ENCODE measurements at regions not wholly inside any gene's neighbourhood (a gene's known extent, or its start where the extent isn't known, plus 50 kb on each side); places are given as distances from the start of the nearest gene placed in this dataset.

DNA sequence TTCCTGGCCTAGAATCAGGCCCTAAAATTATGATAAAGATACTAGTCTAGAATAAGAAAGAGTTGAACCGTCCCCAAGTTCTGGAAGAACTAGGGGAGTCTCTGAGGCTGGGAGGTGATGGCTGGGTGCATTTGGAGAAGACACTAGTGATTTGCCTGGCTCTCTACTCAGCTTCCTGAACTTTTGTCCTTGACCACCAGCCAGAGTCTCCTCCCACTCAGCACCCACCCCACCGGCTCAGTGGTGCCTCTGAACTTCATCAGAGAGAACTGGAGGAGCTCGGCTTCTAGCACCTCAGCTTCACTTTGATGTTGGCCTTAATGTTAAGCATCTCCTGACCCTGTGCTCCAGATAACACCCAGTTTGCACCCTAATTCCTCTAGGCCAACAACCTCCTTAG lies 73.0 kb downstream of the PERP start:
- TF ChIP-seq, protein P1, sequence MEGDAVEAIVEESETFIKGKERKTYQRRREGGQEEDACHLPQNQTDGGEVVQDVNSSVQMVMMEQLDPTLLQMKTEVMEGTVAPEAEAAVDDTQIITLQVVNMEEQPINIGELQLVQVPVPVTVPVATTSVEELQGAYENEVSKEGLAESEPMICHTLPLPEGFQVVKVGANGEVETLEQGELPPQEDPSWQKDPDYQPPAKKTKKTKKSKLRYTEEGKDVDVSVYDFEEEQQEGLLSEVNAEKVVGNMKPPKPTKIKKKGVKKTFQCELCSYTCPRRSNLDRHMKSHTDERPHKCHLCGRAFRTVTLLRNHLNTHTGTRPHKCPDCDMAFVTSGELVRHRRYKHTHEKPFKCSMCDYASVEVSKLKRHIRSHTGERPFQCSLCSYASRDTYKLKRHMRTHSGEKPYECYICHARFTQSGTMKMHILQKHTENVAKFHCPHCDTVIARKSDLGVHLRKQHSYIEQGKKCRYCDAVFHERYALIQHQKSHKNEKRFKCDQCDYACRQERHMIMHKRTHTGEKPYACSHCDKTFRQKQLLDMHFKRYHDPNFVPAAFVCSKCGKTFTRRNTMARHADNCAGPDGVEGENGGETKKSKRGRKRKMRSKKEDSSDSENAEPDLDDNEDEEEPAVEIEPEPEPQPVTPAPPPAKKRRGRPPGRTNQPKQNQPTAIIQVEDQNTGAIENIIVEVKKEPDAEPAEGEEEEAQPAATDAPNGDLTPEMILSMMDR (IDR thresholded peaks at IDR 0.05; ENCODE audit: borderline replicate concordance, extremely low read depth, insufficient read depth): no peak
- no peak overlapping the region for H3K27ac ChIP-seq (ENCODE audit: low read depth in 2 of 2, low read length in 2 of 2)

DNA sequence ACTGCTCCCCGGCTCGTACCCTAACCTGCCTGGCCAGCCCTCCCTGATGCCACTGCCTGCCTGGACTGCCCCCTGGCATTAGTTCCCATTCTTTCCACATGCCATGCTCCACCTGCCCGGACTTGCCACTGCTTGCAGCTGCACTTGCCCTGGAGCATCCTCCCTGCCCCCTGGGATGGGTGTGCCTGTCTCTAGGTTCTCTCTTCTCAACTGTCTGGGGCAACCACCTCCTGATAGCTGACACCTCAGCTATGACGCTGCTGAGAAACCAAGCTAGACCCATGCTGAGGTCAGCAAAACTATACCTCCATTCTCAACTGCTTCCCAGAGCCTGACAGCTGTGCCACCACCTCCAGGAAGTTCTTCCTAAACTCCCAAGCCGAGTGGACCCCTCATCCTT lies 72.1 kb downstream of the PERP start:
- TF ChIP-seq, protein P1 (IDR thresholded peaks at IDR 0.05; ENCODE audit: borderline replicate concordance, extremely low read depth, insufficient read depth): no peak
- no peak for FAIRE-seq
- H3K36me3 ChIP-seq (ENCODE audit: control insufficient read depth in 2 of 3, insufficient read depth in 3 of 3, low read length in 3 of 3): no peaks in the 10 kb centered on the region
- no peaks in the 10 kb centered on the region for H3K27me3 ChIP-seq (ENCODE audit: control insufficient read depth, insufficient read depth, low read length)
- no peak overlapping the region for H3K27ac ChIP-seq (ENCODE audit: low read depth in 2 of 2, low read length in 2 of 2)
- H3K4me3 ChIP-seq (ENCODE audit: low read length in 3 of 3): no peak overlapping the region
- intact Hi-C loops (cut with DNase I): no loop called here
- no peak for DNase-seq
- H3K4me1 ChIP-seq (ENCODE audit: control insufficient read depth in 2 of 3, insufficient read depth in 2 of 3, low read depth in 1 of 3, low read length in 3 of 3): no peaks in the 10 kb centered on the region
- no peak overlapping the region for H3K9ac ChIP-seq (ENCODE audit: low read length in 3 of 3)
- H3K9me3 ChIP-seq (ENCODE audit: control insufficient read depth in 2 of 3, insufficient read depth in 1 of 3, low read length in 3 of 3): no peaks in the 10 kb centered on the region

More for the DNA sequence above, 73.0 kb downstream of the PERP start:
- H3K4me3 ChIP-seq (ENCODE audit: low read length in 3 of 3): no peak overlapping the region
- DNase-seq (no peak), FAIRE-seq (no peak)
- H3K9me3 ChIP-seq (ENCODE audit: control insufficient read depth in 2 of 3, insufficient read depth in 1 of 3, low read length in 3 of 3): no peaks in the 10 kb centered on the region
- intact Hi-C loops (cut with DNase I): no loop called here
- H3K4me1 ChIP-seq (ENCODE audit: control insufficient read depth in 2 of 3, insufficient read depth in 2 of 3, low read depth in 1 of 3, low read length in 3 of 3): no peaks in the 10 kb centered on the region
- H3K27me3 ChIP-seq (ENCODE audit: control insufficient read depth, insufficient read depth, low read length): no peaks in the 10 kb centered on the region
- no peaks in the 10 kb centered on the region for H3K36me3 ChIP-seq (ENCODE audit: control insufficient read depth in 2 of 3, insufficient read depth in 3 of 3, low read length in 3 of 3)
- H3K9ac ChIP-seq (ENCODE audit: low read length in 3 of 3): no peak overlapping the region

DNA sequence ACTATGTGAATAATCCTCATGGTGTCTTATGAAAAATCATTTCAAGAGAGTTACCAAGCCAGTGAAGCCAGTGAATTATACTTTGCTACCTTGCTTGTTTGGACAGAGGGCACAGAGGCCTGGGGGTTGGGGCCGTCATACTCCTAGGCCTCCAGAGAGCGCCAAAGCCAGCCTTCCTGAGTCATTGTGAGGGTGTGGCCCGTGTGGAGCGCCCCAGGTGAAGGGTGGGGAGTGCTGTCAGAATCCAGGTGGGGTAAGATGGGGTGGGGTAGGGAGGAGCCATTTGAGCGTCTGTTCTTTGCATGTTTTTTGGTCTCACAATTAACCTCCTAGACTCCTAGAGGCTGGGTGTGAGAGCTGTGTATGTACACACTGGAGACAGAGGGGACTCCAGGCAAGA lies 71.1 kb downstream of the PERP start:
- TF ChIP-seq, protein P1 (IDR thresholded peaks at IDR 0.05; ENCODE audit: borderline replicate concordance, extremely low read depth, insufficient read depth): no peak
- Histone ChIP-seq H3K4me3 (ENCODE audit: low read length in 3 of 3) (no peak overlapping the region), H3K27me3 (ENCODE audit: control insufficient read depth, insufficient read depth, low read length) (no peaks in the 10 kb centered on the region), H3K4me1 (ENCODE audit: control insufficient read depth in 2 of 3, insufficient read depth in 2 of 3, low read depth in 1 of 3, low read length in 3 of 3) (no peaks in the 10 kb centered on the region), H3K9me3 (ENCODE audit: control insufficient read depth in 2 of 3, insufficient read depth in 1 of 3, low read length in 3 of 3) (no peaks in the 10 kb centered on the region), H3K36me3 (ENCODE audit: control insufficient read depth in 2 of 3, insufficient read depth in 3 of 3, low read length in 3 of 3) (no peaks in the 10 kb centered on the region), H3K9ac (ENCODE audit: low read length in 3 of 3) (no peak overlapping the region), H3K27ac (ENCODE audit: low read depth in 2 of 2, low read length in 2 of 2) (no peak overlapping the region)
- FAIRE-seq (no peak), DNase-seq (no peak)
- intact Hi-C loops (cut with DNase I): no loop called here

DNA sequence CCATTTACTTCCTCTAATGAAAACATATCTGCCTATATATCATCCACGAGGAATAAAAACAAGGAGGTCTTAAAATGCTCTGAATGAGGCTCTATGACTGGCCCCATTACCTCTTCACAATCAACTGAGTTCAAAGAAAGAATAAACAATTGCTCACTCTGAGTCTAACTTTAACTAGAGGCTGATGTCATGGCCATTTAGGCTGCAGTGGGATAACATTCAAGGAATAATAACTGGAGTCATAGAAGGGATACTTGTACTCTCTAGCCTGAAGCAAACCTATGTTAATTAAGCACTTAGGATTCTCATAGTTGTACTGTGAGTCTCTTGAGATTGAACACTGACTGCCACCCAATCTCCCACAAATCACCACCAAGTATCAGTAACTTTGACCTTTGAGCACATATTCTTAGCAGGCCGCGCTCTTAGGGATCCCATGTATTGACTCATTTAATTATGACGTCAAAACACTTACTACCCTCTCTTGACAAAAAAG lies 70.2 kb downstream of the PERP start:
- H3K9me3 ChIP-seq (ENCODE audit: control insufficient read depth in 2 of 3, insufficient read depth in 1 of 3, low read length in 3 of 3): no peaks in the 10 kb centered on the region
- TF ChIP-seq, protein P1 (IDR thresholded peaks at IDR 0.05; ENCODE audit: borderline replicate concordance, extremely low read depth, insufficient read depth): no peak
- no peak overlapping the region for H3K27ac ChIP-seq (ENCODE audit: low read depth in 2 of 2, low read length in 2 of 2)
- no peak overlapping the region for H3K4me3 ChIP-seq (ENCODE audit: low read length in 3 of 3)
- intact Hi-C loops (cut with DNase I): no loop called here
- no peaks in the 10 kb centered on the region for H3K4me1 ChIP-seq (ENCODE audit: control insufficient read depth in 2 of 3, insufficient read depth in 2 of 3, low read depth in 1 of 3, low read length in 3 of 3)
- no peak for FAIRE-seq
- no peaks in the 10 kb centered on the region for H3K27me3 ChIP-seq (ENCODE audit: control insufficient read depth, insufficient read depth, low read length)
- no peak overlapping the region for H3K9ac ChIP-seq (ENCODE audit: low read length in 3 of 3)
- H3K36me3 ChIP-seq (ENCODE audit: control insufficient read depth in 2 of 3, insufficient read depth in 3 of 3, low read length in 3 of 3): no peaks in the 10 kb centered on the region
- DNase-seq: no peak
